HG03064 (cell line): ENCODE measurements at regions not wholly inside any gene's neighbourhood (a gene's known extent, or its start where the extent isn't known, plus 50 kb on each side); places are given as distances from the start of the nearest gene placed in this dataset.
"Not testable (repeated sequence)": the region's sequence is repeated elsewhere in the genome, so short reads cannot be mapped to it uniquely, and the experiment has no call there.

Source experiments
- ATAC-seq: cut with Tn5 transposase; IDR thresholded peaks from one replicate; pipeline ENCODE4 v1.9.1; 2021; ENCODE audit warnings: low read depth; ENCODE audit not compliant: unreplicated experiment

DNA sequence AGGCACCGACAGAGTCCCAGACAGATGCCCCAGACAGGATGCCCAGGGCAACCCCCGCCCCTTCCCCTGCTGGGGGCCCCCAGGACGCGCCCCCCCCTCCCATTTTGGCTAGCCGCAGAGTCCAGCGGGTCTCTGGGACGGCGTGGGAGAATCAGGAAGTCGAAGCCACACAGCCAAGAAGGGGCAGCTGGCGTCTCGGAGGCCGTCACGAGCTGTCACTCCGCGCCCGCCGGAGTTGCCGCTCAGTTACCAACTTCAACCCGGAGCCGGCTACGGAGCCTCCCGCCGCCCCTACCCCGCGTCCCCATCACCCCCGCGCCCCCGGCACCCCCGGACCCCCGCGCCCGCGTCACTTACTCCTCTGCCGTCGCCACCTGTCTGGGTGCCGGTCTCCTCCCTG, 119.8 kb downstream of the OTOP1 start:
- ATAC-seq, result not testable (repeated sequence)

GRCh38 chr4:4107411-4108107, 119.2 kb downstream of the OTOP1 start:
- not testable (repeated sequence) for ATAC-seq

GRCh38 chr4:4115381-4115780, 111.3 kb downstream of the OTOP1 start:
- ATAC-seq, result not testable (repeated sequence)

GRCh38 chr4:4116901-4117300, 109.8 kb downstream of the OTOP1 start:
- not testable (repeated sequence) for ATAC-seq

DNA sequence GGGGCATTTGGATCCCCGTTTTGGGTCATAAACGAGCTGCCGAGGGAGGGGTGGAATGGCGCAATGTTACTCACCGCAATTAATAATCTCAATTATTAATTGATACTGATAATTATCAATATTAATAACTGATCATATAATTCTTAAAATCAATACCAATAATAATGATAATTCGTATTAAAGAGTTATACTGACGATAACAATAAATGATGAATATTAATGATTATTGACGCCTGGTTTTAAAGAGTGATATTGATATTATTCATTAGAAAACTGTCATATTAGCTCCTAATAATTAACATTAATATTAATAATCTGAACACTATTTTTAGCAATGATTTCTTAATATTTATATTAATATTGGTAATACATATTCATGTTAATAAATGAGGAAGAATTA, 92.4 kb downstream of the OTOP1 start:
- not testable (repeated sequence) for ATAC-seq

DNA sequence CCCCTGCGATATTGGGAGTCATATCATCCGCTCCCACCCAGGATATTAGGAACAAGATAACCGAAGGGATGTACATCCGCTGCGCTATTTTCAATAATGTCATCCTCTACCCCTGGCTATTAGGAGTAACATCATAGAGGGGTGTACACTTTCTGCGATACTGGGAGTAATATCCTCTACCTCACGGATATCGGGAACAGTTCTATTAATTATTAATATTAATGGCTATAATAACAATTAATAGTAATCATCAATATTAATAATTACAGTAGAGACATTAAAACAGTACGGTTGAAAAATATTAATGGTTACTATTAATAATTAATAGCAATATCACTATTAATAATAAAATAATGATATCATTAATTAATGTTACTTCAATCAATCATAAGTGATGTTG, 90.1 kb downstream of the OTOP1 start:
- not testable (repeated sequence) for ATAC-seq
